ENCODE measurements at regions not wholly inside any gene's neighbourhood (a gene's known extent, or its start where the extent isn't known, plus 50 kb on each side); places are given as distances from the start of the nearest gene placed in this dataset.

- no peak overlapping the region for H4K91ac ChIP-seq (replicated peaks; ENCODE audit: insufficient read length, low read length)
- no peaks in the 10 kb centered on the region; a peak in 1 of 7 replicates for H3K27me3 ChIP-seq (replicated peaks in 1 of 4; ENCODE audit: control insufficient read depth in 3 of 4, extremely low read depth in 1 of 4, insufficient read depth in 3 of 4, low read length in 3 of 4)
- H3K27ac ChIP-seq (ENCODE audit: low read depth, low read length): no peak overlapping the region
- H3K4me2 ChIP-seq (ENCODE audit: insufficient read depth in 1 of 2, low read depth in 2 of 2, low read length in 2 of 2): no peak overlapping the region
- H2BK120ac ChIP-seq (replicated peaks; ENCODE audit: low read depth, low read length): no peak overlapping the region
- 90% methylated on average over 3 of the region's 3 CpGs; no CpG with 5 or more reads in 1 of the 2 experiments for WGBS, 2 experiments (ENCODE audit: extremely low coverage in 1 of 2, insufficient coverage in 1 of 2, insufficient read length in 1 of 2, insufficient replicate concordance in 2 of 2, low coverage in 1 of 2, low lambda C conversion rate in 2 of 2, missing lambda C conversion rate in 1 of 2)
- H3K4me3 ChIP-seq (ENCODE audit: extremely low read depth in 1 of 4, insufficient read depth in 2 of 4, low read depth in 3 of 4, low read length in 4 of 4): no peak overlapping the region
- no peak overlapping the region for H2BK15ac ChIP-seq (ENCODE audit: low read length)
- no peaks in the 10 kb centered on the region for H3K23me2 ChIP-seq (ENCODE audit: low read depth, low read length)
- H3K14ac ChIP-seq (ENCODE audit: insufficient read length): no peak overlapping the region
- no peaks in the 10 kb centered on the region for H4K20me1 ChIP-seq (replicated peaks in 1 of 2; ENCODE audit: control insufficient read depth in 1 of 2, insufficient read depth in 2 of 2, low read length in 2 of 2)
- no peak overlapping the region for H2AK5ac ChIP-seq (ENCODE audit: low read depth, low read length)
- no peak overlapping the region for H3K4ac ChIP-seq (replicated peaks; ENCODE audit: insufficient read length, low read depth, low read length)
- H3K36me3 ChIP-seq (ENCODE audit: control insufficient read depth in 2 of 4, insufficient read depth in 4 of 4, low read length in 3 of 4): no peaks in the 10 kb centered on the region
- H3K79me1 ChIP-seq (ENCODE audit: low read depth, low read length): no peaks in the 10 kb centered on the region
- no peak overlapping the region for H4K5ac ChIP-seq (ENCODE audit: insufficient read length, low read depth, low read length)
- H2BK20ac ChIP-seq (ENCODE audit: low read length): no peak overlapping the region
- no peak overlapping the region for H2BK12ac ChIP-seq (ENCODE audit: low read depth, low read length)
- H4K8ac ChIP-seq (ENCODE audit: extremely low read depth, insufficient read depth, low read length): no peak overlapping the region
- no peak overlapping the region for H2BK5ac ChIP-seq (ENCODE audit: low read depth, low read length)
- TF ChIP-seq RFX5 (IDR thresholded peaks at IDR 0.05; ENCODE audit: borderline replicate concordance, low read depth, low read length) (no peak), RNF2 (IDR thresholded peaks at IDR 0.05; ENCODE audit: borderline replicate concordance, low read depth, low read length, missing control alignments, poor library complexity, severe bottlenecking) (no peak), HDAC2 (IDR thresholded peaks at IDR 0.05; ENCODE audit: borderline replicate concordance in 1 of 2, low read depth in 2 of 2, low read length in 2 of 2) (no peak), EP300 (IDR thresholded peaks at IDR 0.05; ENCODE audit: borderline replicate concordance in 1 of 2, low read depth in 2 of 2, low read length in 2 of 2) (no peak), CBX8 (IDR thresholded peaks at IDR 0.05; ENCODE audit: borderline replicate concordance, low read depth, low read length) (no peak), CBX5 (IDR thresholded peaks at IDR 0.05; ENCODE audit: low read depth, low read length) (no peak), CEBPB (IDR thresholded peaks at IDR 0.05; ENCODE audit: low read depth, low read length) (no peak), TBP (IDR thresholded peaks at IDR 0.05; ENCODE audit: low read depth, low read length) (no peak), TAF1 (IDR thresholded peaks at IDR 0.05; ENCODE audit: low read depth, low read length) (no peak), YY1 (IDR thresholded peaks at IDR 0.05; ENCODE audit: low read depth, low read length) (no peak), NRF1 (IDR thresholded peaks at IDR 0.05; ENCODE audit: low read depth, low read length) (no peak)
- H3K9me3 ChIP-seq (ENCODE audit: insufficient read depth in 2 of 2, low read depth in 1 of 2, low read length in 1 of 2): no peaks in the 10 kb centered on the region
- H3K4me1 ChIP-seq (replicated peaks in 1 of 4; ENCODE audit: control insufficient read depth in 3 of 4, insufficient read depth in 4 of 4, low read length in 3 of 4): peaks cover 0 to 2% (median 0%) of the 10 kb centered on the region in 4 experiments; a peak in 3 of 7 replicates
- POLR2A ChIA-PET (ENCODE audit: partially characterized antibody): interaction anchor here (0.6 to 5.8 kb wide), 4 partner anchors 7 to 16 kb away, joined by 3 to 58 read pairs (median 6); no protein-coding TSS in a partner anchor
- no peak overlapping the region for H3K9ac ChIP-seq (replicated peaks in 1 of 4; ENCODE audit: extremely low read depth in 1 of 4, low read depth in 3 of 4, low read length in 3 of 4)
- H3K56ac ChIP-seq (replicated peaks; ENCODE audit: insufficient read length, low read depth, low read length): no peak overlapping the region
- FAIRE-seq (no peak), DNase-seq (ENCODE audit: low read depth in 1 of 2, low spot score in 2 of 2) (no peak)
- CTCF ChIA-PET (ENCODE audit: partially characterized antibody): interaction anchor here (0.7 to 1.7 kb wide), 7 partner anchors 8 to 203 kb away, joined by 3 to 6 read pairs (median 3); no protein-coding TSS in a partner anchor
- H2AFZ ChIP-seq (ENCODE audit: low read length): no peak overlapping the region
- H3K18ac ChIP-seq (ENCODE audit: extremely low read depth, low read length): no peak overlapping the region
- H3K79me2 ChIP-seq (ENCODE audit: control insufficient read depth in 1 of 2, insufficient read depth in 2 of 2, low read length in 2 of 2): no peaks in the 10 kb centered on the region
- no peak overlapping the region for H3K23ac ChIP-seq (ENCODE audit: insufficient read length)
Measured at GRCh38 chr1:222996310-222996975, 146.6 kb downstream of the TLR5 start.
